HG03520 (cell line): ENCODE measurements at regions not wholly inside any gene's neighbourhood (a gene's known extent, or its start where the extent isn't known, plus 50 kb on each side); places are given as distances from the start of the nearest gene placed in this dataset.

Source experiments
- ATAC-seq: cut with Tn5 transposase; IDR thresholded peaks from one replicate; pipeline ENCODE4 v1.9.1; 2021; ENCODE audit warnings: mild to moderate bottlenecking, moderate library complexity; ENCODE audit not compliant: unreplicated experiment

DNA sequence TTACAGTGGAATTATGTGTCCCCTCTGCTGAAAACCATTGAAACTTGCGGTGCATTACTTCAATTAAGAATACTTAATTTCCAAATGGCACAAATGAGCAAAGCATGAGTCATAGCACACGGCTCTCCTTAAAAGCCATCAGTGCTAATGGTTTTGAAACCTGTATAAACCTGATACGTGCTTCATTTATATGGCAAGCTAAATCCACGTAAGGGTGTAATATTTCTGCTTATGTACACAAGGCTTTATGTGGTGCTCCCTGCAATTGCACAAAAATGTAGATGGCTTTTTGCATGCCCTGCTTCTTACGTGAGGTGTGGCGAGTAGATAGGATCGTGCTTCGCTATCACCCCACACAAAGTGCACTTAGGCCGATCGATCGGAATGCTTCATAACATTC is 840.9 kb downstream of the GALR1 start:
- no peak for ATAC-seq

DNA sequence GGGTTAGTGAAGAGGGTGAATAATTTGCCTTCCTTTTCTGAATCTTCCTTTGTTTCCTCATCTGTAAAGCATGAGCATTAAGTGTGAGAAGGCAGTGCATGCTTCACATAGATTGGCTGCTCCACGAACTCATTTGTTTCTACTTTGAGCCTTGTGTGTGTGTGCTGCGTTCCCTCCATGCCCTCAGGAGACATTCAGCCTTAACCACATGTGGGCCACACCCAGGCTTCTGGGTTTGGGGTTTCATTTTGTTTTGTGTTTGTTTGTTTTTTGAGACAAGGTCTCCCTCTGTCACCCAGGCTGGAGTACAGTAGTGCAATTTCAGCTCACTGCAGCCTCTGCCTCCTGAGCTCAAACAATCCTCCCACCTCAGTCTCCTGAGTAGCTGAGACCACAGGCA is 843.3 kb downstream of the GALR1 start:
- no peak for ATAC-seq

DNA sequence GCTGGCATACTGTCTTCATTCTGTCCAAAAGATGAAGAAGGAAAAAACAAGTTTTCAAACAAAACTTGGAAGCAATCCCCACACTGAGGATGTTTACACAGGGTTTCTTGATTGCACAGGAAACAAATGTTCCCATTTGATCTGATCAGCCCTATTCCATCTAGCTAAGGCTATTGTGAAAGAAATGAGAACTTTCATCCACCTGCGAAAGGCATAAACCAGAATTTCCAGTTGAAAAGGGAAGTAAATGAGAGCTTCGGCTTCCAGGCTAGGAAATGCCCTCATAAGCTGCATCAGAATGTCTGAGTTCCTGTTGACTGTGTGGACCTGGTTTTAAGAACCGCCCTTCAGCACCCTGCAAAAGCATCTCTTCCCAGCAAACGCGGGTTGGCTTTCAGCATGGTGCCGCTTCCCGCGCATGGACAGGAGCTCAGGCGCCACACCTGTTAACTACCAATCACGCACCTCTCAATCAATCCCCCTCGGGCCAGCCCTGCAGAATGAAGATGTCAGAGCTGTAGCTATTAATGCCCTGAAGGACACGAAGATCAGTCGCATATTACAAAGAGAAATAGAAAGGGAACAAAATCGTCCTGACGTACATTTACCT is 850.4 kb downstream of the GALR1 start:
- ATAC-seq = no peak

DNA sequence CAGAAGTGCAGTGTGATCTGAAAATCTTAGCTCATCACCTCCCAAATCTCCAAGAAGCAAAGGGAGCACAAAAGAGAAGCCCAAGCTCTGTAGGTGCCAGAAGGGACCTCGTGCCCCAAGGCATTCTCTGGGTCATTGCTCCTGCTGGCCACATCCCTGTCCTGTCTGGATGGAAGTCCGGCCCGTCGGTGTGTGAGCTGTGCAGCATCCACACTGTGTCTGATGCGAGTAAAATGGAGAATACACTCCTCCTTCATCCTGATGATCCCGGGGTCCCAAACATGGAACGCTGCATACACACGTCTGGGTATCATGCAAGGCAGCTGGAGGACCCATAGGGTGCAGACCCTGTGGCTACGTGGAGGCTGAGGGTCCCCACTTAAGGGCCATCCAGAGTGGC is 851.4 kb downstream of the GALR1 start:
- ATAC-seq = no peak

DNA sequence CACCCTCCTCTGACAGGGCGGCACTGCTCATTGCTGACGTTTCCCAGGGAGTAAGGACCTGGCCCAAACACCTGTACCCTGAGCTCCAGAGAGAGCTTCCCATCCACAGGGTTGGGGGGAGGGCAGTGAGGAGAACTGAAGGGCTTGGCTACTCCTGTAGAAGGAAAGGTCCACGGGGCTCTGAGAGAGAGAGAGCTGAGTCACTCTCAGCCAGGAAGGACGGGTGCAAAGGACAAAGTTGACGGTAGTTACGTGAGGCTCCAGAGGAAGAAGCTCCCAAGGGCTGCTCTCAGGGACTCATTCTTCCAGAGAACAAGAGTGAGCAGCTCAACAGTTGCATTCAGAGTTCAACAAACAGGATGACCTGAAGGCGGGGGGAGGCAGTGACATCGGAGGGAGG is 852.5 kb downstream of the GALR1 start:
- no peak for ATAC-seq

DNA sequence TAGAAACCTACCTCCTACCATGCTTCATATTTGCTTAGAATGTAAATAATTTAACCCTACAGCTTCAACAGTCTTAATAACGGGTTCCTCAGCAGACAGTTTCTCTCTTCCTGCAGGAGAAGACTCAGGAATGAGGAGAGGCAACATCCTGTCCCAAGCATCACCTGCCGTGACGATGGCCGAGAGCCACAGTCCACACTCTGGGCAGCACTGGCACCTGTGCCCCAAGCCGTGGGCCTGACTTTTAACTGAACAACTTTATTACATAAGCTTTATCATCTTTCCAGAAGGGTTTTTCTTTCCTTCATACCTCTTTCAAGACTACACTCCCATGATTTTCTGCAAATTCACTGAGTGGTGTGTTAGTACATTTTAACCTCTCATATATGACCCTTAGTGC is 856.0 kb downstream of the GALR1 start:
- ATAC-seq = no peak

DNA sequence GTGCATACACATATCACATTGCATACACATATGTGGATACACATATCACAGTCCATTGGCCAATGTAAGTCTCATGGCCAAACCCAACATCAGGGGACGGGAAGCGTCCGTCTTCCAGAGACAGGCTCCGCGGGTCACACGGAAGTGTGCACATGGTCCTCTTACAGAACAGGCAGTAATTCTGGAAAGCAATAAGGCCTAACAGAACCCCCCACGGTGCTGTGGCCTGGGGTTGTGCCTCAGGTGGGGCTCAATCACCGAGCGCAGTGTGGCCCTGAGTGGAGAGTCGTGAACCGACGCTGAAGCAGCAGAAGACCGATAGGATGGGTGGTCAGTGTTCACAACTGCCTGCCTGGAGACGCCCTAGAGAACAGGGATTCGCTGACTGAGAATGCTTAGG is 857.3 kb downstream of the GALR1 start:
- no peak for ATAC-seq

DNA sequence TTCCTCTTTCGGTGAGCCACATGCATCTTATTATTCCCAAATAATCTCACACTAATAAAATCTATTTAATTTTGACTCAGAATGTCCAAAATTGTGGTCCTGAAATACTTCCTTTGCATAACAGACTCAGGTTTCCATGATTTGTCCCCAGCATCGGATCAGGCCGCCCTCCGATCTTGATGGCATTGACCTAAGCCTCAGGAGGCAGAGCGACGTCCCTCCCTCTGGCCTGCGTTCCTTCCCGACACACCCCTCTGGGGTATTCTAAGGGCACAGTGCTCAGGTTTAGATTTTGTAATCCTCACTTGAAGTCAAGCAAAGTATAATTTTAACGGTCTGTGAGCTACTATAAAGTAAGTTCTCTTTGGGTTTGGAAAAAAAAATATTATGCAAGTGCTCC is 857.7 kb downstream of the GALR1 start:
- ATAC-seq = no peak

DNA sequence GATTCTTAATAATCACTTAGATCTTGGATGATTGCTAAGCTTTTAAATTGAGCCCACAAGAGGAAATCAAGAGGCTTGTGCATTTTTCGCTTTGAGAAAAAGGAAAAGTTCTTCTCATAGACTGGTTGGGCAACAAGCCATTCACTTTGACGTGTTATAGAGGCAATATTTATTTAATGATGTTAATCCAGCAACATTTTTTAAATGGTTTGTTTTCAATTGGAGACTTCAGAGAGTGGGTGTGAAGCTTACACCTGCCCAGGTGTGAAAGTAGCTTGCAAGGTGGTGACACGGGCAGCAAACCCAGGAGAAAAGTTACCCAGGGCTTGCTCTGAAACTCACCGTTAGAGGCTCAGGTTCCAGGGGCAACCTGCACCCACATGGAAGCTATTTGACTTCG is 858.9 kb downstream of the GALR1 start:
- no peak for ATAC-seq

DNA sequence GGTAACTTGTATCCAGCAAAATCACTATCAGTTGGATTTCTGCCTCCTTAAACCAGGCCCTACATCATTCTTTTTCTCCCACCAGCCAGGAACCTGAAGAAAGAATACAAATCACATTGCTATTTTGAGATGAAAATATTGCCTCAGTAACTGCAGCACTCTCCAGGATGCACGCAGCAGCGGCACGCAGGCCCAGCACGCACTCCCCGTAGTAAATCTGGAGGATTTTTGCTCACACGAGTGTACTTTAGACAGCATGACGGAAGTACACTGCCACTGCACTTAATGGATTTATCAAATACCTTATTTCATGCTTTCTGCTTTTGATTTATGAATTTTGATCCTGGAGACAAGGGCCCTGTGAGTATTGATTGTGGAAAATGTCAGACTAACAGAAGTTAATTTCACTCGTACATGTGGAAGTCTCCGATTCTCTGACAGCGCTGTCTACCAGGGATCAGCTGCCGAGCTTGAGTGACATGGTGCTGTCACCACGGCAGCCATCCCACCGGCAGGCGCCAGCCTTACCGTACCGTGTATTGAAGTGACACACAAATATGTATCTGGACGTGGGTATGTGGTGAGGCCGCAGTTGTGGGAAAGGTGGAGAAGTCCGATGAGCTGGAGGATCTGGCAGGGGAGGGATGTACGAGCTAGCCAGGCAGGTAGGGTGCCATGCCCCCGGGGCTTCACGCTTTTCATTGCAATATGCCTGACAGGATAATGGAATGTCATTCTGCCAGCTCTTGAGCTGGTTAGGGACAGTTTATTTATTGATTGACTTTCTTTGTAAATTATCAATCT is 863.7 kb downstream of the GALR1 start:
- ATAC-seq = no peak

DNA sequence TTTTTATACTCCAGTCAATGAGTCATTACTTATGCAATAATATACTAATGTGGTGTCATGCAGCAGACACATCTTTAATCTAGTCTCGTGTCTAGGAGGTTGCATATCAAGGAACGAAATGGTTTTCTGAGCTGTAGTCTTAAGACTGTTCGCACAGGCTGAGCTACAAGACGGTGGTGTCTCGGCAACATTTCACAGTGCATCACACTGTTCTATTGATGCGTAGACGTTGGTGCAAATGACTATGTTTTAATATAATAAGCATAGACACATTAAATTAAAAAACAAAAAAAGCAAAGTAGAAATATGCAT is 864.2 kb downstream of the GALR1 start:
- no peak for ATAC-seq

DNA sequence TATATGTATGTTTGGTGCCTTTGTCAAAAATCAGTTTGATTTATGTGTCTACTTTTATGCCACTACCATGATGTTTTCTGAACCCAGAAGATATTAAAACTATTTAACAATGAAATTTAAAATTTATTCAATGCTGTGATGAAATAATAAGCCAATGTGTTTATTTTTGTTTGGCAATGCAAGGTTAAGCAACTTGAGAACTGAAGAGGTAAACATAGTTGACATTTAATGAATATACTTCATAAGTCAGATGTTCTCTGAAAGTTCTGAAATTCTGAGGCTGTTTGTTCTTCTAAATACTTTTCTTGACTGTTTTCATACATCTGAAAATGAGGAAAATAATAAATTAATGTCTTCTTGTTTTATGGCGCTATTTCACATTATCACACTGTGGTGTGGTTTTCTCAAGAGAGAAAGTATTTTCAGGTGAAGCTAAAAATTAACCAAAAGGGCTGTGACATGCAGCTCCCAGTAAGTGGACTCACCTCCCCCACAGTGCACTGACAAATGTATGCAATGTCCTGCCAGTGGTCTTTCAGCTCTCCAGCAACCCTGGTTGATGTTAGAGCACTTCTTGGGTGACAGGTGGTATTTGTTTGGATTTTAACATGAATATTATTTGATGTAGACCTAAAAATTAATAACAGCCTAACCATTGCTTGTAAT is 863.6 kb upstream of the SALL3 start:
- no peak for ATAC-seq

DNA sequence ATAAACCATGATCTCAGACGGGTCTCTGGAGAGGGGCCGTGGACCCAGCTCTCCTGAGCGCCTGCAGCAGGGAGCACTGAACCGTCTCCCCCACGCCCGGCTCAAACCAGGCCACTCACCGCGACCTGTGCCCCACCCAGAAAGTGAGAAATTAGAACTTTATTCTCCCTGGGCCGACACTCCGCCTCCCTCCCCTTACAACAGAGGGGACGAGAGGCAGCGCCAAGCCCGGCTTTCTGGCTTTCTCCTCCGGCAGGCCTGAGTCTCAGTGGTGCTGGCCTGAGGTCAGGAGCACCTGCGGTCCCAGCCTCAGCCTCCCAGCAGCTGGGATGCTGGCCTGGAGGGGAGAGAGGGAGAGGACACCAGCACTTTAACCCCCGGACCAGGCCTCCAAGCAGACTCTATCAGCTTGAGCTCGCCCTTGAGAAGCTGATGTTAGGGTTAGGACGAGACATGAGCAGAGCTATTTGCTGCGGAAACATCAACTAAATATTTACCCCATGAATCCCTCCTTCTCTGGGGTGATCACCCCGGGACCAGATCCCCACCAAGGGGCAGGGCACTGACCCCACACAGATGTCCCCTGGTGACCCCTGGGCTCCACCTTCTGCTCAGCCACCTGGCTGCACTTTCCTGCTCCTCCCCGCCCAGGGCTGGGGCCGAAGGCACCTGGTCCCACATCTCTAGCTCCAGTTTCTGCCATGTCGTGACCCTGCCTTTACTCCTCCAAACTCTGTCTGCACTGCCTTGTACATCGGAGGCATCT is 856.3 kb upstream of the SALL3 start:
- no peak for ATAC-seq

DNA sequence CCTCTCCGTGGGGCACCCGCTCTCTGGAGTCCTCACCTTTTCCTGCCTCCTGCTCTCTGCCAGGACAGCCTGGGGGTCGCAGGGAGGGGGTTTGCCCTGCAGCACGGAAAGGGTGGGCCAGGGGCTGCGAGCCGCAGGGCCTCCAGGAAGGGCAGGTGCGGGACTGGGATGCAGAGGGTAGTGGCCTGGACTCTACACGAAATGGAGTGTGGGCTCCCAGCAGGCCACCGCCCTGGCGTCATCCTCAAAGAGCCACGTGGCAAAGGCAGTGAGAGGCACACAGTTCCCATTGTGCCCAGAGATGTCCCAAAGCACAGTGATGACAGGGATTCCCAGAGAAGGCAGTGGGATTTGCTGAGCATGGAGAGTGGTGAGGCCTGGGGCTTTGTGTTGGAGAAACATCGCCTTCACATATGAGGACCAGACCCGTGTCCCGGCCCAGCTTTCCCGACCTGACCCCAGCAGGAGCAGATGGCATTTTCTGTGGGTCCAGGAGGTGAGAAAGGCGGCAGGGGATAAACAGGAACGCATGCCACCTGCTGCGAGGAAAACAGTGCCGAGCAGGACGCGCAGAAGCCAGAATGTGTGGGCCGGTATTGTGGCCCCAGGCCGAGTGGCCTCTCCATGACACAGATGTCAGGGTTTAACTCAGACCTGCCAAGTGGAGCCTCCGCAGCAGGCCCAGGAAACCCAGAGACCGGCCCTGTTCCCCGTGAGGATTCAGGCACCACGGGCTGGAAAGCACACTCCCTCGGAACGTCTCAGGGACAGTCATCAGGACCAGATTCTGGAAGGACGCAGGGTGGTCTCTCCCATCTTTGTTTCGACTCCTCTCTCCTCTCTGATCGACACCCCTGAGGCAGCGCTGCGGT is 855.5 kb upstream of the SALL3 start:
- ATAC-seq = no peak

DNA sequence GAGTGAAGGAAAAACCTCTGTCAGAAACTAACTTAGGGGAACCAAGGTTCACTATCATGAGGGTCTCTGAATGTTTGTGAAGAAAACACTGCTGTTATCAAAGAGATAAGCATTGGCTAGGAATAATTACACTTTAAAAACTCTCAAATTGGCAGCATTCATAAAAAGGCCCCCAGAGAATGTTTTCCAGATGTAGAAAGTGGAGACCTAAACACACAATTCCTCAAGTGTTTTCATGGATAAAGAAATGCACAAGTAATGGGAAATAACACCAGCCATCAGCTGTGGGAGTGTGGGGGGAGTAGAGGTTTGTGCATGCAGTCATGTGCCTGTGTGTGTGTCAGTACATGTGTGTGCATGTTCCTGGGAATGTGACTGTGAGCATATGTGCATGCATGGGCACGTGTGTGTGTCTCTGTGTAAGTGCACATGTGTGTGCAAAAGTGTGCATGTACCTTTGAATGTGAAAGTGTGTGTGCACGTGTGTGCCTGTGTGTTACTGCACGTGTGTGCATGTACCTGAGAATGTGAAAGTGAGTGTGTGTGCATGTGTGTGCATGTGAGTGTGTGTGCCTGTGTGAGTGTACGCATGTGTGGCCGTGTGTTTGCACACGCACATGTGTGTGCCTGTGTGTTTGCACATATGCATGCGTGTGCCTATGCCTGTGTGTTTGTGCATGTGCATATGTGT is 854.3 kb upstream of the SALL3 start:
- ATAC-seq = no peak

DNA sequence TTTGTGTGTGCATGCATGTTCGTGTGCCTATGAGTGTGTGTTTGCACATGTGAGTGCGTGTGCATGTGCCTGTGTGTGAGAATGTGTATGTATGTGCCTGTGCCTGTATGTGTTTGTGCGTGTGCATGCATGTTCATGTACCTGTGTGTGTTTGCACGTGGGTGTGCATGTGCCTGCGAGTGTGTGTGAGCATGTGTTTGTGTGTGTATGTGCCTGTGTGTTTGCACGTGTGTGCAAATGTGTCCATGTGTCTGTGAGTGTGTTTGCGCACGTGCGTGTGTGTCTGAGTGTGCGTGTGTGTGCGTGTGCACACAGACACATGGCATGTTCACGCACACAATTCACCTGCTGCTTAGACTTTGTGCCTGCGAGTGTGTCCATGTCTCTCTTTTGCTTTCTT is 853.5 kb upstream of the SALL3 start:
- no peak for ATAC-seq

DNA sequence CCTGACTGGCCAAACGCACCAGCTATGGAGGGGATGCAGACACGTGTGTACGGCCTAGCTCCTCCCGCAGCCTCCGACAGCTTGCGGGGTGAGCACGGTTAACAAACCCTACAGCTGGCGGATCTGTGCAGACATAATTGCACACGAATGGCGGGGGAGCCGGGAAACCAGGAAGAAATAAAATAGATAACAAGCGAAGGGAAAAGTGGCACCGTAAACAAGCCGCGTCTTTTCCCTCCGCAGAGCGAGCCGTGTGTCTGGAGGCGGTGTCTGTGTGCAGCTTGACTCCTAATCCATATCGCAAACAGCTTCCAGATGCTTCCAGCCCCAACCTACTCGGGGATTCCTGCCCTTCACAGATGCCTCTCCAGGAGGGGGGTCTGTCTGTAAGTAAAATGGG is 853.1 kb upstream of the SALL3 start:
- no peak for ATAC-seq

DNA sequence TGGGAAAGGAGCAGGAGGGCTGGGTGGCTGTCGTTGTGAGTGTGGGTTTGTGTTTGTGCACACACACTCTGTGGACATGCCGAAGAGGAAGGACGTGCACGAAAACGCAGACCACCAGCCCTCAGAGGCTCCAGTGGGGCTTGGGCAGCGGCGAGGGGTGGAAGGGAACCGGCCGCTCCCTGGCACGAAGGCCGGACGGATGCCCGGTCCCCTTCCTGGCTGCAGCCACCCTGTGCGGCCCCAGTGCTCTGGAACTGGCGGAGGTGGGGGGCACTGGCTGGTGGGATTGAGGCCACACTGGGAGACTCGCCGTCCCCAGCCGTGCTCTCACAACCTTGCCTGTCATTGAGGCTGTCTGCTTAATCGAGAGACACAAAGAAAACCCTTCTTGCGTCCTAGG is 852.6 kb upstream of the SALL3 start:
- no peak for ATAC-seq

DNA sequence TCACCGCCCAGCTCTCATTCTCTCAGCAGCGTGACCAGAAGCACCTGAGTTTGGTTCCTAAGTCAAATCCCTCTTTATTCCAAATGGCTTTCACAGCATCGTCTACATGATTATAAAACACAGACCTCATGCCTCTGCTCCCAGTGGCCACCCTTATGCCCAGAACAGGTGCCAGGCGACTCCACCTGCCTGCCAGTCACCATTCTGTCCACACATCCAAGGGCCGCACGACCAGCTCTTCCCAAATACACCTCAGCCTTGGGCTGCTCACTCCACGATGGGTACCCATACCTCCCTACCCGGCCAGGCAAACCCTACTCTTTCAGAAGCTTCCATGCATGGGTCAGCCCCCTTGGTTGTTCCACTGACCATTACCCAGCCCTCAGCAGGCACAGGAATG is 851.6 kb upstream of the SALL3 start:
- no peak for ATAC-seq

DNA sequence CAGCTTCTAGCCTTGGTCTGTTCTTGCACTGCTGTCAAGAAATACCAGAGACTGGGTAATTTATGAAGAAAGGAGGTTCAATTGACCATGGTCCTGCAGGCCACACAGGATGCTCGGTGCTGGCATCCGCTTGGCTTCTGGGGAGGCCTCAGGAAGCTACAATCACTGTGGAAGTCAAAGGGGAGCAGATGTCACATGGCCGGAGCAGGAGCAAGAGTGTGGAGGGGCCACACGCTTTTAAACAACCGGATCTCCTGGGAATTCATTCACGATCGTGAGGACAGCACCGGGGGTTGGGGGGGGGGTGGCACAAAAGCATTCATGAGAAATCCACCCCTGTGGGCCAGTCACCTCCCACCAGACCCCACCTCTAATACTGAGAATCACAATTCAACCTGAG is 850.4 kb upstream of the SALL3 start:
- no peak for ATAC-seq
